ENCODE measurements at regions not wholly inside any gene's neighbourhood (a gene's known extent, or its start where the extent isn't known, plus 50 kb on each side); places are given as distances from the start of the nearest gene placed in this dataset.
"Not testable (repeated sequence)": the region's sequence is repeated elsewhere in the genome, so short reads cannot be mapped to it uniquely, and the experiment has no call there.

GRCh38 chr4:96429657-96430056 lies 589.8 kb downstream of the PDHA2 start:
- no peak for DNase-seq (ENCODE audit: low spot score)

- no peak for DNase-seq (ENCODE audit: low spot score)
Measured at GRCh38 chr4:96431094-96431493, 591.2 kb downstream of the PDHA2 start.

GRCh38 chr4:96448315-96448872 lies 608.5 kb downstream of the PDHA2 start:
- DNase-seq (ENCODE audit: low spot score) = no peak

GRCh38 chr4:96455045-96455720 lies 615.3 kb downstream of the PDHA2 start:
- no peak for DNase-seq (ENCODE audit: low spot score)

- not testable (repeated sequence) for DNase-seq (ENCODE audit: low spot score)
Measured at GRCh38 chr4:96458031-96458430, 618.1 kb downstream of the PDHA2 start.

GRCh38 chr4:96459105-96459504 lies 619.2 kb downstream of the PDHA2 start:
- no peak for DNase-seq (ENCODE audit: low spot score)

- no peak for DNase-seq (ENCODE audit: low spot score)
Measured at GRCh38 chr4:96465834-96466233, 625.9 kb downstream of the PDHA2 start.

GRCh38 chr4:96471956-96472867 lies 632.3 kb downstream of the PDHA2 start:
- no peak for DNase-seq (ENCODE audit: low spot score)

- no peak for DNase-seq (ENCODE audit: low spot score)
Measured at GRCh38 chr4:96473246-96473645, 633.4 kb downstream of the PDHA2 start.

- DNase-seq (ENCODE audit: low spot score) = no peak
Measured at GRCh38 chr4:96483308-96484030, 643.6 kb downstream of the PDHA2 start.

- no peak for DNase-seq (ENCODE audit: low spot score)
Measured at GRCh38 chr4:96486563-96486962, 646.7 kb downstream of the PDHA2 start.

GRCh38 chr4:96497621-96498020 lies 657.7 kb downstream of the PDHA2 start:
- DNase-seq (ENCODE audit: low spot score) = no peak

GRCh38 chr4:96504386-96504785 lies 664.5 kb downstream of the PDHA2 start:
- DNase-seq (ENCODE audit: low spot score) = no peak

- no peak for DNase-seq (ENCODE audit: low spot score)
Measured at GRCh38 chr4:96509039-96509741, 669.3 kb downstream of the PDHA2 start.

GRCh38 chr4:96519291-96519690 lies 679.4 kb downstream of the PDHA2 start:
- no peak for DNase-seq (ENCODE audit: low spot score)

GRCh38 chr4:96521046-96521536 lies 681.2 kb downstream of the PDHA2 start:
- DNase-seq (ENCODE audit: low spot score) = no peak

GRCh38 chr4:96523611-96524010 lies 683.7 kb downstream of the PDHA2 start:
- no peak for DNase-seq (ENCODE audit: low spot score)

- DNase-seq (ENCODE audit: low spot score) = no peak
Measured at GRCh38 chr4:96524311-96524875, 684.5 kb downstream of the PDHA2 start.

GRCh38 chr4:96525898-96526297 lies 686.0 kb downstream of the PDHA2 start:
- no peak for DNase-seq (ENCODE audit: low spot score)

GRCh38 chr4:96526625-96527024 lies 686.7 kb downstream of the PDHA2 start:
- no peak for DNase-seq (ENCODE audit: low spot score)

- no peak for DNase-seq (ENCODE audit: low spot score)
Measured at GRCh38 chr4:96531836-96532235, 691.9 kb downstream of the PDHA2 start.
